Peyer's patch (tissue), 4 donors: ENCODE measurements at regions not wholly inside any gene's neighbourhood (a gene's known extent, or its start where the extent isn't known, plus 50 kb on each side); places are given as distances from the start of the nearest gene placed in this dataset.

Source experiments
- CTCF ChIP-seq, 6 experiments: fragments of 450-650 bp in 4 of 6; fragments of 200-600 bp in 2 of 6; sonication (generic) in 1 of 6; IDR thresholded peaks; one replicate each; pipeline ENCODE4 v1.5.1; 2017 to 2019; ENCODE audit warnings: antibody characterized with exemption in 6 of 6, mild to moderate bottlenecking in 3 of 6, moderate library complexity in 1 of 6
- POLR2A ChIP-seq, 2 donors: fragments of 450-650 bp; IDR thresholded peaks; one replicate each; pipeline ENCODE4 v1.5.1; 2017; ENCODE audit warnings: antibody characterized with exemption in 2 of 2, mild to moderate bottlenecking in 2 of 2, moderate library complexity in 2 of 2

- TF ChIP-seq POLR2A (IDR thresholded peaks at IDR 0.05) (no peak), CTCF (IDR thresholded peaks at IDR 0.05) (no peak)
These were observed 647.3 kb upstream of the DEFB115 start for GRCh38 chr20:30610029-30610693.
